GM12874 (cell line): ENCODE measurements at regions not wholly inside any gene's neighbourhood (a gene's known extent, or its start where the extent isn't known, plus 50 kb on each side); places are given as distances from the start of the nearest gene placed in this dataset.

Experiments
- TF ChIP-seq, protein P1 (sequence below): IDR thresholded peaks from 2 replicates; pipeline ENCODE4 v1.5.1; 2011; ENCODE audit warnings: low read depth, mild to moderate bottlenecking, control low read depth, low read length, moderate library complexity; ENCODE audit not compliant: insufficient read depth

GRCh38 chr11:37552284-37552683, 954.2 kb upstream of the RAG2 start:
- TF ChIP-seq, protein P1, sequence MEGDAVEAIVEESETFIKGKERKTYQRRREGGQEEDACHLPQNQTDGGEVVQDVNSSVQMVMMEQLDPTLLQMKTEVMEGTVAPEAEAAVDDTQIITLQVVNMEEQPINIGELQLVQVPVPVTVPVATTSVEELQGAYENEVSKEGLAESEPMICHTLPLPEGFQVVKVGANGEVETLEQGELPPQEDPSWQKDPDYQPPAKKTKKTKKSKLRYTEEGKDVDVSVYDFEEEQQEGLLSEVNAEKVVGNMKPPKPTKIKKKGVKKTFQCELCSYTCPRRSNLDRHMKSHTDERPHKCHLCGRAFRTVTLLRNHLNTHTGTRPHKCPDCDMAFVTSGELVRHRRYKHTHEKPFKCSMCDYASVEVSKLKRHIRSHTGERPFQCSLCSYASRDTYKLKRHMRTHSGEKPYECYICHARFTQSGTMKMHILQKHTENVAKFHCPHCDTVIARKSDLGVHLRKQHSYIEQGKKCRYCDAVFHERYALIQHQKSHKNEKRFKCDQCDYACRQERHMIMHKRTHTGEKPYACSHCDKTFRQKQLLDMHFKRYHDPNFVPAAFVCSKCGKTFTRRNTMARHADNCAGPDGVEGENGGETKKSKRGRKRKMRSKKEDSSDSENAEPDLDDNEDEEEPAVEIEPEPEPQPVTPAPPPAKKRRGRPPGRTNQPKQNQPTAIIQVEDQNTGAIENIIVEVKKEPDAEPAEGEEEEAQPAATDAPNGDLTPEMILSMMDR: no peak

DNA sequence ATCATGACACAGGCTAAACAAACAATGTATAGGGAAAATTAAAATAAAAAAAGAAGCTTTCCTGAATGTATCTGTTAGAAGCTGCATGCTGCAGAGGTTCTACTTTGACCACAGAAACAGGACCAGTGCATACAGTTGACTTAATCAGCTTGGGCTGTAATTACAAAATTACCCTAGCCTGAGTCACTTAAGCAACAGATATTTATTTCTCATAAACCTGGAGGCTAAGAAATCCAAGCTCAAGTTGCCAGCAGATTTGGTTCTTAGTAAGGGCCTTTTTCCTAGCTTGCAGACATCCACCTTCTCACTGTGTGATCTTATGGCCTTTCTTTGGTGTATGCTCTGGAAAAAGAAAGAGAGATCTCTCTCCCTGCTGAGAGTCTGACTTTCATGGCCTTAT, 946.5 kb upstream of the RAG2 start:
- TF ChIP-seq, protein P1: no peak

GRCh38 chr11:37533830-37534229, 935.8 kb upstream of the RAG2 start:
- TF ChIP-seq, protein P1: no peak

- TF ChIP-seq, protein P1: no peak
Observed at GRCh38 chr11:37533087-37533486, 935.1 kb upstream of the RAG2 start.

GRCh38 chr11:37532271-37532670, 934.2 kb upstream of the RAG2 start:
- TF ChIP-seq, protein P1: no peak

GRCh38 chr11:37527545-37527944, 929.5 kb upstream of the RAG2 start:
- TF ChIP-seq, protein P1: no peak

DNA sequence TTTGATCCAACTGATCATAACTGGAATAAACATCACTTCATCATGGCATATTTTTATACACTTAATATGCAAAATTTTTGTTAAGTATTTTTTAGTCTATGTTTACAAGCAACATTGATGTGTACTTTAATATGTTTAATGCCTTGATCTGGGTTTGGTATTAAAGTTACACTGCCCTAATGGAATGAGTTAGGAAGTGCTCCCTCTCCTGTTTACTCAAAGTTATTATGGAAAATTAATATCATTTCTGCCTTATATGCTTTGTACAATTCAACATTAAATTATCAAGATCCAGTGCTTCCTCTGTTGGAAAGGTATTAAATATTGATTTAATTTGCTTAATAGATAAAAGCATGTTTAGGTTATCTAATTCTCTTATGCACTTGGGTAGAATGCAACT, 927.3 kb upstream of the RAG2 start:
- TF ChIP-seq, protein P1: no peak

DNA sequence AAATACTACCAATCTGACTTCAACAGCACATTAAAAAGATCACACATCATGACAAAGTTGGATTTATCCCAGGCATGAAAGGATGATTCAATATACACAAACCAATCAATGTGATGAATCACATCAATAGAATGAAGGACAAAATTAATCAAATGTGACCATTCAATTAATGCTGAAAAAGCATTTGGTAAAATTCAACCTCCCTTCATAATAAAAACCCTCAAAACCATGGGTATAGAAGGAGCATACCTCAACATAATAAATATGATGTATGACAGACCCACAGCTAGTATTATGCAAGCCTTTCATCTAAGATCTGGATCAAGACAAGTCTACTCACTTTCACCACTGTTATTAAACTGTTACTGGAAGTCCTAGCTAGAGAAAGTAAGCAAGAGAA, 921.7 kb upstream of the RAG2 start:
- TF ChIP-seq, protein P1: no peak
